SK-N-SH treated with all-trans-retinoic acid at 6 μM for 48 hours (cell line): ENCODE measurements at regions not wholly inside any gene's neighbourhood (a gene's known extent, or its start where the extent isn't known, plus 50 kb on each side); places are given as distances from the start of the nearest gene placed in this dataset.

Experiments used
- ATAC-seq: fragments of 200-7000 bp; cut with Tn5 transposase; 3 replicates; pipeline ENCODE4 v1.9.1; 2020; ENCODE audit warnings: mild to moderate bottlenecking, moderate library complexity
- ARNTL ChIP-seq: fragments of 450-650 bp; formaldehyde crosslinking; IDR thresholded peaks from 2 replicates; pipeline ENCODE4 v1.5.0; 2020; ENCODE audit warnings: low read depth, mild to moderate bottlenecking, moderate library complexity, borderline replicate concordance
- BACH2 ChIP-seq: fragments of 250-450 bp; sonication (Bioruptor Pico); IDR thresholded peaks from 2 replicates; pipeline ENCODE4 v1.9.0; 2021; ENCODE audit warnings: mild to moderate bottlenecking, borderline replicate concordance
- CSDC2 ChIP-seq: fragments of 250-450 bp; sonication (Bioruptor Pico); IDR thresholded peaks from 2 replicates; pipeline ENCODE4 v1.5.0; 2020; ENCODE audit warnings: mild to moderate bottlenecking, moderate library complexity
- CSRNP3 ChIP-seq: fragments of 250-450 bp; sonication (Bioruptor Pico); IDR thresholded peaks from 2 replicates; pipeline ENCODE4 v1.5.1; 2021; ENCODE audit warnings: mild to moderate bottlenecking, moderate library complexity
- GLIS3 ChIP-seq: fragments of 250-450 bp; sonication (Bioruptor Pico); IDR thresholded peaks from 2 replicates; pipeline ENCODE4 v1.5.0; 2020; ENCODE audit warnings: mild to moderate bottlenecking, moderate library complexity
- ISL1 ChIP-seq: fragments of 250-450 bp; sonication (Bioruptor Pico); IDR thresholded peaks from 2 replicates; pipeline ENCODE4 v2.1.2; 2022; ENCODE audit warnings: mild to moderate bottlenecking, moderate library complexity
- OSR1 ChIP-seq: fragments of 250-450 bp; sonication (Bioruptor Pico); IDR thresholded peaks from 2 replicates; pipeline ENCODE4 v1.8.0; 2022; ENCODE audit warnings: moderate library complexity, mild to moderate bottlenecking, inconsistent platforms
- POU6F1 ChIP-seq: fragments of 250-450 bp; sonication (Bioruptor Pico); IDR thresholded peaks from 2 replicates; pipeline ENCODE4 v1.8.0; 2021; ENCODE audit warnings: low read depth, mild to moderate bottlenecking, moderate library complexity, borderline replicate concordance
- PPARA ChIP-seq: fragments of 250-450 bp; sonication (Bioruptor Pico); IDR thresholded peaks from 2 replicates; pipeline ENCODE4 v1.5.0; 2020; ENCODE audit warnings: mild to moderate bottlenecking, borderline replicate concordance
- RARB ChIP-seq: fragments of 250-450 bp; sonication (Bioruptor Pico); IDR thresholded peaks from 2 replicates; pipeline ENCODE4 v1.8.0; 2021; ENCODE audit warnings: mild to moderate bottlenecking, moderate library complexity
- SNAI2 ChIP-seq: fragments of 250-450 bp; sonication (Bioruptor Pico); IDR thresholded peaks from 2 replicates; pipeline ENCODE4 v1.5.0; 2020; ENCODE audit warnings: mild to moderate bottlenecking, moderate library complexity
- TCF4 ChIP-seq: fragments of 250-450 bp; sonication (Bioruptor Pico); IDR thresholded peaks from 2 replicates; pipeline ENCODE4 v1.8.0; 2021; ENCODE audit warnings: mild to moderate bottlenecking, moderate library complexity, borderline replicate concordance
- TOX ChIP-seq: fragments of 250-450 bp; sonication (Bioruptor Pico); IDR thresholded peaks from 2 replicates; pipeline ENCODE4 v1.8.0; 2021; ENCODE audit warnings: mild to moderate bottlenecking, moderate library complexity, borderline replicate concordance
- TSHZ2 ChIP-seq: fragments of 250-450 bp; sonication (Bioruptor Pico); IDR thresholded peaks from 2 replicates; pipeline ENCODE4 v1.5.0; 2020; ENCODE audit warnings: mild to moderate bottlenecking, moderate library complexity
- ZC3H10 ChIP-seq: fragments of 250-450 bp; sonication (Bioruptor Pico); IDR thresholded peaks from 2 replicates; pipeline ENCODE4 v1.5.1; 2021; ENCODE audit warnings: mild to moderate bottlenecking, moderate library complexity
- ZFP3 ChIP-seq: fragments of 250-450 bp; sonication (Bioruptor Pico); IDR thresholded peaks from 2 replicates; pipeline ENCODE4 v1.5.0; 2020; ENCODE audit warnings: mild to moderate bottlenecking, moderate library complexity
- ZFP30 ChIP-seq: fragments of 450-650 bp; formaldehyde crosslinking; IDR thresholded peaks from 2 replicates; pipeline ENCODE4 v1.5.0; 2022; ENCODE audit warnings: mild to moderate bottlenecking, moderate library complexity
- ZNF565 ChIP-seq: fragments of 450-650 bp; formaldehyde crosslinking; conservative IDR thresholded peaks from 2 replicates; pipeline ENCODE4 v1.5.0; 2020; ENCODE audit warnings: low read depth, mild to moderate bottlenecking, moderate library complexity
- ZNF70 ChIP-seq: fragments of 450-650 bp; formaldehyde crosslinking; IDR thresholded peaks from 2 replicates; pipeline ENCODE4 v1.5.0; 2020; ENCODE audit warnings: mild to moderate bottlenecking, moderate library complexity
- ZNF8 ChIP-seq: fragments of 450-650 bp; formaldehyde crosslinking; IDR thresholded peaks from 2 replicates; pipeline ENCODE4 v1.5.0; 2020; ENCODE audit warnings: mild to moderate bottlenecking, moderate library complexity
- TF ChIP-seq, protein P1 (sequence below): fragments of 250-450 bp; sonication (Bioruptor Pico); IDR thresholded peaks from 2 replicates; pipeline ENCODE4 v1.5.1; 2020; ENCODE audit warnings: low read depth, mild to moderate bottlenecking, moderate library complexity
- TF ChIP-seq, protein P2 (sequence below): fragments of 250-450 bp; sonication (Bioruptor Pico); IDR thresholded peaks from 2 replicates; pipeline ENCODE4 v1.8.0; 2020; ENCODE audit warnings: mild to moderate bottlenecking, moderate library complexity, borderline replicate concordance

DNA sequence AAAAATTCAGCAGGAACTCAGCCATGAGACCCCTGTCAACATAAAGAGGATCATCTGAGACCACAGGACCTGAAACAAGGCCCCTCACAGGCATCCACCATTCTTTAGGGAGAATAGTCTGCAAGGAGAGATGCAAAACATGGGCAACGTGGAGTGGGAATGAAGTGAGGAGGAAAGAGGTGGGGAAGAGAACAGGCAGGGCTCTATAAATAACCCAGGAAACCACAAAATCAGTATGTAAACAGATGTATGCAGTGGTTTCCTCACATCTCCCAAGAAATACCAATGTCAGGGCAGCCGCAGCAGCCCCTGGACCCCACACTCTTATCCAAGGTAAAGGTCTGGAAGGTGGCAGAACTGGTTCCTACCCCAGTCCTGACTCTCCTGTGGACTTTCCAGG is 168.5 kb downstream of the EN1 start:
- no peak for ATAC-seq
- TF ChIP-seq OSR1 (no peak), CSRNP3 (no peak), PPARA (no peak), ZC3H10 (CRISPR knock-in tag) (no peak), ZNF70 (no peak), TCF4 (CRISPR knock-in tag) (no peak), ZFP3 (no peak), TSHZ2 (no peak)

DNA sequence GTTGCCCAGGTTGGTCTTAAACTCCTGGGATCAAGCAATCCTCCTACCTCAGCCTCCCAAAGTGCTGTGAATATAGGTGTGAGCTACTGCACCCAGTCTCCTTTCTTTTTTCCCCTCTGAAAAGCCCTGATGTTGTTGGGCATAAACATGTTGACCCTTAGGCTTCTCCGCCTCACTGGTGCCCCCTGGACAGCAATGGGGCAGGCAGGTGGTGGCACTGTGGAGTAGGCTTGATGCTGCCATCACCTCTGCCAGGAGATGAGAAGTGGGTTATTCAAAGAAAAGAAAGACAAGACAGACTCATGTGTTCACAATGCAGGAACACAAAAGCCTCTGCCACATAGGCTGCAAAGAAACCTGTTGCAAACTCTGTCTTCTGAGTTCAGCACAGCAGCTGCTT is 169.9 kb downstream of the EN1 start:
- no peak for TF ChIP-seq ZC3H10 (CRISPR knock-in tag)
- no peak for TF ChIP-seq RARB
- TF ChIP-seq ARNTL = no peak
- TF ChIP-seq TSHZ2 = no peak
- no peak for TF ChIP-seq ZNF8 (CRISPR knock-in tag)
- TF ChIP-seq, protein P1, sequence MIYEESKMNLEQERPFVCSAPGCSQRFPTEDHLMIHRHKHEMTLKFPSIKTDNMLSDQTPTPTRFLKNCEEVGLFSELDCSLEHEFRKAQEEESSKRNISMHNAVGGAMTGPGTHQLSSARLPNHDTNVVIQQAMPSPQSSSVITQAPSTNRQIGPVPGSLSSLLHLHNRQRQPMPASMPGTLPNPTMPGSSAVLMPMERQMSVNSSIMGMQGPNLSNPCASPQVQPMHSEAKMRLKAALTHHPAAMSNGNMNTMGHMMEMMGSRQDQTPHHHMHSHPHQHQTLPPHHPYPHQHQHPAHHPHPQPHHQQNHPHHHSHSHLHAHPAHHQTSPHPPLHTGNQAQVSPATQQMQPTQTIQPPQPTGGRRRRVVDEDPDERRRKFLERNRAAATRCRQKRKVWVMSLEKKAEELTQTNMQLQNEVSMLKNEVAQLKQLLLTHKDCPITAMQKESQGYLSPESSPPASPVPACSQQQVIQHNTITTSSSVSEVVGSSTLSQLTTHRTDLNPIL (CRISPR knock-in tag) = no peak
- TF ChIP-seq CSRNP3 = no peak
- TF ChIP-seq ISL1 (CRISPR knock-in tag) = no peak
- TF ChIP-seq, all 23 proteins: peak for 0
- no peak for ATAC-seq

DNA sequence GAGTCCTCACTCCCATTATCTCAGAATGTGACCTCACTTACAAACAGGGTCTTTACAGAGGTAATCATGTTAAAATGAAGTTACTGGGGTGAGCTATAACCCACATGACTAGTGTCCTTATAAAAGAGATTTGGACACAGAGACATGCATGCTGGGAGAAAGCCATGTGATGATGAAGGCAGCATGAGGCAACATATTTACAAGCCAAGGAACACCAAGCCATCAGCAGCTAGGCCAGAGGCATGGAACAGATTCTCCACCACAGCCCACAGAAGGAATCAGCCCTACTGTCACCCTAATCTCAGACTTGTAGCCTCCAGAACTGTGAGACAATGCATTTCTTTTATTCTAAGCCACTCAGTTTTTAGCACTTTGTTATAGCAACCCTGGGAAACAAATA is 171.9 kb downstream of the EN1 start:
- ATAC-seq = no peak
- TF ChIP-seq PPARA (no peak), GLIS3 (CRISPR knock-in tag) (no peak), CSDC2 (CRISPR knock-in tag) (no peak), ZFP3 (no peak), ZNF565 (CRISPR knock-in tag) (no peak), RARB (no peak), BACH2 (CRISPR knock-in tag) (no peak), OSR1 (no peak), POU6F1 (CRISPR knock-in tag) (no peak), ZNF8 (CRISPR knock-in tag) (no peak), ZFP30 (CRISPR knock-in tag) (no peak), TCF4 (CRISPR knock-in tag) (no peak), ISL1 (CRISPR knock-in tag) (no peak), ZC3H10 (CRISPR knock-in tag) (no peak), ZNF70 (no peak), SNAI2 (no peak), TOX (CRISPR knock-in tag) (no peak)
- TF ChIP-seq, protein P2, sequence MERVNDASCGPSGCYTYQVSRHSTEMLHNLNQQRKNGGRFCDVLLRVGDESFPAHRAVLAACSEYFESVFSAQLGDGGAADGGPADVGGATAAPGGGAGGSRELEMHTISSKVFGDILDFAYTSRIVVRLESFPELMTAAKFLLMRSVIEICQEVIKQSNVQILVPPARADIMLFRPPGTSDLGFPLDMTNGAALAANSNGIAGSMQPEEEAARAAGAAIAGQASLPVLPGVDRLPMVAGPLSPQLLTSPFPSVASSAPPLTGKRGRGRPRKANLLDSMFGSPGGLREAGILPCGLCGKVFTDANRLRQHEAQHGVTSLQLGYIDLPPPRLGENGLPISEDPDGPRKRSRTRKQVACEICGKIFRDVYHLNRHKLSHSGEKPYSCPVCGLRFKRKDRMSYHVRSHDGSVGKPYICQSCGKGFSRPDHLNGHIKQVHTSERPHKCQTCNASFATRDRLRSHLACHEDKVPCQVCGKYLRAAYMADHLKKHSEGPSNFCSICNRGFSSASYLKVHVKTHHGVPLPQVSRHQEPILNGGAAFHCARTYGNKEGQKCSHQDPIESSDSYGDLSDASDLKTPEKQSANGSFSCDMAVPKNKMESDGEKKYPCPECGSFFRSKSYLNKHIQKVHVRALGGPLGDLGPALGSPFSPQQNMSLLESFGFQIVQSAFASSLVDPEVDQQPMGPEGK = no peak
- TF ChIP-seq, protein P1 (CRISPR knock-in tag) = no peak
